Stimulated activated naive B cell treated with anti-CD40 and anti-IgM and Interleukin-4, amounts not matched to agents 10 μg/mL and 1 μg/mL and 100 μg/mL, for 72 hours (primary cell): ENCODE measurements at regions not wholly inside any gene's neighbourhood (a gene's known extent, or its start where the extent isn't known, plus 50 kb on each side); places are given as distances from the start of the nearest gene placed in this dataset.

Experiments used
- ATAC-seq, 2 donors: fragments of 150-1000 bp; cut with Tn5 transposase; replicated peaks; 2 replicates each; pipeline ENCODE4 v1.10.0; 2021; ENCODE audit warnings: moderate library complexity in 1 of 2
- DNase-seq: peaks from one replicate; pipeline ENCODE4 v3.0.0; 2021
- H3K27ac Mint-ChIP-seq: one replicate; pipeline ENCODE4 v1.8.0; 2022; ENCODE audit warnings: mild to moderate bottlenecking, mixed read lengths
- H3K27me3 Mint-ChIP-seq, 2 donors: one replicate each; pipeline ENCODE4 v1.8.0; 2022; ENCODE audit warnings: mixed read lengths in 2 of 2
- H3K36me3 Mint-ChIP-seq, 2 donors: one replicate each; pipeline ENCODE4 v1.8.0; 2022; ENCODE audit warnings: mixed read lengths in 2 of 2, mild to moderate bottlenecking in 1 of 2
- H3K4me1 Mint-ChIP-seq, 2 donors: one replicate each; pipeline ENCODE4 v1.8.0; 2022; ENCODE audit warnings: mixed read lengths in 2 of 2, mild to moderate bottlenecking in 1 of 2
- H3K4me3 Mint-ChIP-seq, 2 donors: one replicate each; pipeline ENCODE4 v1.8.0; 2022; ENCODE audit warnings: mild to moderate bottlenecking in 2 of 2, mixed read lengths in 2 of 2, moderate library complexity in 1 of 2
- H3K9me3 Mint-ChIP-seq, 2 donors: one replicate each; pipeline ENCODE4 v1.8.0; 2022; ENCODE audit warnings: mixed read lengths in 2 of 2, mild to moderate bottlenecking in 1 of 2

- H3K27me3 Mint-ChIP-seq: peaks cover 8 to 14% of the 10 kb centered on the region in 2 donors
- H3K9me3 Mint-ChIP-seq: no peaks in the 10 kb centered on the region
- peak; percentile 28 for DNase-seq
- H3K36me3 Mint-ChIP-seq: no peaks in the 10 kb centered on the region
- H3K4me3 Mint-ChIP-seq: peak overlapping the region; percentile 44 to 47
- peak; percentile 79 to 84 for ATAC-seq
- peak overlapping the region; percentile 67 for H3K27ac Mint-ChIP-seq
- H3K4me1 Mint-ChIP-seq: peaks cover 37 to 63% of the 10 kb centered on the region in 2 donors
Observed at GRCh38 chr7:140232957-140233917, 56.5 kb upstream of the KDM7A start.

- H3K4me1 Mint-ChIP-seq: peaks cover 39 to 62% of the 10 kb centered on the region in 2 donors
- no peaks in the 10 kb centered on the region for H3K9me3 Mint-ChIP-seq
- H3K27ac Mint-ChIP-seq: peak overlapping the region; percentile 57
- H3K27me3 Mint-ChIP-seq: peaks cover 7 to 14% of the 10 kb centered on the region in 2 donors
- H3K36me3 Mint-ChIP-seq: no peaks in the 10 kb centered on the region
- peak overlapping the region; percentile 87 to 89 for H3K4me3 Mint-ChIP-seq
- no peak for DNase-seq
- peak; percentile 3 to 16 for ATAC-seq
Observed at GRCh38 chr7:140231771-140232491, 55.1 kb upstream of the KDM7A start.

GRCh38 chr7:140230861-140231770 is 54.3 kb upstream of the KDM7A start:
- H3K36me3 Mint-ChIP-seq: no peaks in the 10 kb centered on the region
- ATAC-seq (peak; percentile 17 to 18), DNase-seq (no peak)
- peaks cover 37 to 61% of the 10 kb centered on the region in 2 donors for H3K4me1 Mint-ChIP-seq
- H3K9me3 Mint-ChIP-seq: no peaks in the 10 kb centered on the region
- H3K27ac Mint-ChIP-seq: peak overlapping the region; percentile 91
- peaks cover 0 to 9% of the 10 kb centered on the region in 2 donors for H3K27me3 Mint-ChIP-seq
- H3K4me3 Mint-ChIP-seq: peak overlapping the region; percentile 87 to 89

GRCh38 chr7:140230516-140230860 is 53.7 kb upstream of the KDM7A start:
- peaks cover 37 to 68% of the 10 kb centered on the region in 2 donors for H3K4me1 Mint-ChIP-seq
- H3K36me3 Mint-ChIP-seq: no peaks in the 10 kb centered on the region
- H3K9me3 Mint-ChIP-seq: no peaks in the 10 kb centered on the region
- ATAC-seq: peak; percentile 21 to 44
- no peak overlapping the region for H3K27ac Mint-ChIP-seq
- peak overlapping the region; percentile 87 to 89 for H3K4me3 Mint-ChIP-seq
- DNase-seq: no peak
- peaks cover 0 to 9% of the 10 kb centered on the region in 2 donors for H3K27me3 Mint-ChIP-seq

GRCh38 chr7:140229591-140230515 is 53.1 kb upstream of the KDM7A start:
- H3K4me3 Mint-ChIP-seq: peak overlapping the region; percentile 81 to 87
- peaks cover 0 to 9% of the 10 kb centered on the region in 2 donors for H3K27me3 Mint-ChIP-seq
- peak overlapping the region; percentile 93 for H3K27ac Mint-ChIP-seq
- no peaks in the 10 kb centered on the region for H3K36me3 Mint-ChIP-seq
- no peaks in the 10 kb centered on the region for H3K9me3 Mint-ChIP-seq
- peak; percentile 39 for DNase-seq
- peak; percentile 33 to 51 for ATAC-seq
- peaks cover 36 to 68% of the 10 kb centered on the region in 2 donors for H3K4me1 Mint-ChIP-seq

- DNase-seq (no peak), ATAC-seq (peak; percentile 15 to 30)
- Mint-ChIP-seq H3K27ac (peak overlapping the region; percentile 93), H3K4me3 (peak overlapping the region; percentile 81 to 87), H3K4me1 (peaks cover 39 to 71% of the 10 kb centered on the region in 2 donors), H3K27me3 (peaks cover 0 to 9% of the 10 kb centered on the region in 2 donors), H3K36me3 (no peaks in the 10 kb centered on the region), H3K9me3 (no peaks in the 10 kb centered on the region)
Observed at GRCh38 chr7:140229101-140229525, 52.3 kb upstream of the KDM7A start.
